Keratinocyte (primary cell): ENCODE measurements at regions not wholly inside any gene's neighbourhood (a gene's known extent, or its start where the extent isn't known, plus 50 kb on each side); places are given as distances from the start of the nearest gene placed in this dataset.
"Not testable (repeated sequence)": the region's sequence is repeated elsewhere in the genome, so short reads cannot be mapped to it uniquely, and the experiment has no call there.

Experiments
- DNase-seq: peaks from one replicate; pipeline ENCODE4 v3.0.0-alpha.2; 2011; ENCODE audit warnings: low read depth, missing footprints, low spot score
- FAIRE-seq: peaks from 2 replicates; lab custom pipeline; 2011; peaks lifted over from hg19 to GRCh38; lab: Jason Lieb, UNC
- H2AFZ ChIP-seq: 2 replicates; pipeline ENCODE4 v1.6.0; 2012; ENCODE audit warnings: low read length, control low read depth, inconsistent platforms; ENCODE audit not compliant: control insufficient read depth
- H3K27ac ChIP-seq: 2 replicates; pipeline ENCODE4 v1.5.1; 2011; ENCODE audit warnings: low read length; ENCODE audit not compliant: control insufficient read depth, insufficient read depth
- H3K27me3 ChIP-seq: 3 replicates; pipeline ENCODE4 v1.6.0; 2011; ENCODE audit warnings: low read length; ENCODE audit not compliant: control insufficient read depth, insufficient read depth; ENCODE audit errors: extremely low read depth
- H3K36me3 ChIP-seq, 2 experiments: 2 replicates in 1 of 2; 3 replicates in 1 of 2; pipeline ENCODE4 v1.5.1; 2011; ENCODE audit warnings: low read length in 2 of 2, mild to moderate bottlenecking in 1 of 2; ENCODE audit not compliant: control insufficient read depth in 2 of 2, insufficient read depth in 2 of 2; ENCODE audit errors: extremely low read depth in 1 of 2
- H3K4me1 ChIP-seq: 3 replicates; pipeline ENCODE4 v1.5.1; 2011; ENCODE audit warnings: low read length; ENCODE audit not compliant: control insufficient read depth, insufficient read depth; ENCODE audit errors: extremely low read depth
- H3K4me2 ChIP-seq: 3 replicates; pipeline ENCODE4 v1.6.0; 2011; ENCODE audit warnings: low read depth, low read length; ENCODE audit not compliant: control insufficient read depth, insufficient read depth; ENCODE audit errors: extremely low read depth
- H3K4me3 ChIP-seq, 3 experiments: fragments of 200-600 bp in 1 of 3; sonication (generic) in 1 of 3; 2 replicates in 2 of 3; 3 replicates in 1 of 3; pipeline ENCODE4 v1.5.1; 2011 to 2016; ENCODE audit warnings: low read length in 3 of 3, mild to moderate bottlenecking in 3 of 3, control low read depth in 2 of 3, inconsistent platforms in 1 of 3, low read depth in 1 of 3, mixed read lengths in 1 of 3, mixed run types in 1 of 3, moderate library complexity in 1 of 3; ENCODE audit not compliant: control insufficient read depth in 2 of 3, insufficient read depth in 2 of 3; ENCODE audit errors: extremely low read depth in 1 of 3
- H3K79me2 ChIP-seq: 2 replicates; pipeline ENCODE4 v1.6.0; 2012; ENCODE audit warnings: low read length; ENCODE audit not compliant: control insufficient read depth, insufficient read depth
- H3K9ac ChIP-seq: 3 replicates; pipeline ENCODE4 v1.6.0; 2011; ENCODE audit warnings: low read length; ENCODE audit not compliant: control insufficient read depth, insufficient read depth; ENCODE audit errors: extremely low read depth
- H3K9me1 ChIP-seq: 3 replicates; pipeline ENCODE4 v1.6.0; 2011; ENCODE audit warnings: low read length; ENCODE audit not compliant: control insufficient read depth, insufficient read depth; ENCODE audit errors: extremely low read depth
- H3K9me3 ChIP-seq: 2 replicates; pipeline ENCODE4 v1.5.1; 2012; ENCODE audit warnings: low read depth, low read length; ENCODE audit not compliant: control insufficient read depth
- H4K20me1 ChIP-seq: 3 replicates; pipeline ENCODE4 v1.6.0; 2011; ENCODE audit warnings: low read length; ENCODE audit not compliant: control insufficient read depth, insufficient read depth; ENCODE audit errors: extremely low read depth
- dilution Hi-C: fragments of 300-500 bp; cut with MboI; formaldehyde crosslinking; loops from one replicate; pipeline ENCODE4 v1.7.0; 2020; ENCODE audit warnings: low sequenced_read_pairs; ENCODE audit not compliant: extremely low pct_ligation_motif_present

GRCh38 chr1:120945122-120945521 is 55.6 kb downstream of the PPIAL4A start:
- H3K27me3 ChIP-seq, H3K9me1 ChIP-seq, H3K4me2 ChIP-seq, dilution Hi-C loops, H3K4me1 ChIP-seq, H4K20me1 ChIP-seq, H3K36me3 ChIP-seq, H2AFZ ChIP-seq, H3K4me3 ChIP-seq, H3K9me3 ChIP-seq, FAIRE-seq, DNase-seq, H3K27ac ChIP-seq, H3K9ac ChIP-seq, H3K79me2 ChIP-seq: not testable (repeated sequence)

DNA sequence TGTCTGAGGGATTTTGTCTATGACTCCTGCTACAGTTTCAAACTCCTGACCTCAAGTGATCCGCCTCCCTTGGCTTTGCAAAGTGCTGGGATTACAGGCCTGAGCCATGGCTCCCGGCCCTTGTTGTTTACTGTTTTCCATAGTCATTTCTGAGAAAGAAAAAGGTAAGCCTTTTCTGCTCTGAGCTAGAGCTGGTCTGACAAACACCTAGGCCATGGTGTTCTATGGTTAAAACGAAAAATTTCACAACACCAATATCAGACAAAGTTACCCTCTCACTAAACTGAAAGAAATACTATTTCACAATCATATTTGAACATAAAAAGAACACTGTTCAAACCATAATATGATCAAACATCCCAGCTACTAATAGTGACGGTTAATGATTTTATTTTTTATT is 57.5 kb downstream of the PPIAL4A start:
- not testable (repeated sequence) for FAIRE-seq, H3K4me1 ChIP-seq

GRCh38 chr1:120949724-120950123 is 60.2 kb downstream of the PPIAL4A start:
- dilution Hi-C loops, FAIRE-seq: not testable (repeated sequence)

More for the DNA sequence above, 57.5 kb downstream of the PPIAL4A start:
- H3K79me2 ChIP-seq, H3K4me2 ChIP-seq, H4K20me1 ChIP-seq, H3K4me3 ChIP-seq, H3K9me1 ChIP-seq, H3K36me3 ChIP-seq, H3K9me3 ChIP-seq, H3K9ac ChIP-seq, H3K27ac ChIP-seq, dilution Hi-C loops, H2AFZ ChIP-seq, H3K27me3 ChIP-seq, DNase-seq: not testable (repeated sequence)

GRCh38 chr1:120950633-120951032 is 61.1 kb downstream of the PPIAL4A start:
- H3K36me3 ChIP-seq, H3K4me3 ChIP-seq, H3K27ac ChIP-seq, dilution Hi-C loops, H3K9ac ChIP-seq, H3K79me2 ChIP-seq, H4K20me1 ChIP-seq, H3K9me3 ChIP-seq, H3K4me1 ChIP-seq, FAIRE-seq, H3K27me3 ChIP-seq, H3K4me2 ChIP-seq, H2AFZ ChIP-seq, H3K9me1 ChIP-seq, DNase-seq: not testable (repeated sequence)

More at GRCh38 chr1:120949724-120950123, 60.2 kb downstream of the PPIAL4A start:
- H3K9ac ChIP-seq, H3K27me3 ChIP-seq, DNase-seq, H3K4me1 ChIP-seq, H2AFZ ChIP-seq, H3K79me2 ChIP-seq, H3K9me3 ChIP-seq, H3K4me3 ChIP-seq, H3K27ac ChIP-seq, H4K20me1 ChIP-seq, H3K4me2 ChIP-seq, H3K9me1 ChIP-seq, H3K36me3 ChIP-seq: not testable (repeated sequence)

- H3K4me2 ChIP-seq, H2AFZ ChIP-seq, dilution Hi-C loops, H3K27ac ChIP-seq, FAIRE-seq, H3K9me3 ChIP-seq, H3K4me3 ChIP-seq, H3K4me1 ChIP-seq, H3K9ac ChIP-seq, H3K36me3 ChIP-seq, DNase-seq, H3K9me1 ChIP-seq, H3K79me2 ChIP-seq, H4K20me1 ChIP-seq, H3K27me3 ChIP-seq: not testable (repeated sequence)
These were observed 61.5 kb downstream of the PPIAL4A start for GRCh38 chr1:120951100-120951499.
